ENCODE measurements at regions not wholly inside any gene's neighbourhood (a gene's known extent, or its start where the extent isn't known, plus 50 kb on each side); places are given as distances from the start of the nearest gene placed in this dataset.

GRCh38 chr3:180321534-180321933 is 280.4 kb upstream of the TTC14 start:
- Histone ChIP-seq H3K9me3 (ENCODE audit: control insufficient read depth, insufficient read depth, low read length) (no peaks in the 10 kb centered on the region), H3K4me3 (ENCODE audit: low read depth, low read length) (no peak overlapping the region), H3K36me3 (ENCODE audit: control insufficient read depth, insufficient read depth, low read length) (no peaks in the 10 kb centered on the region), H3K27me3 (ENCODE audit: control insufficient read depth, insufficient read depth, low read length) (no peaks in the 10 kb centered on the region), H3K4me1 (ENCODE audit: control insufficient read depth, insufficient read depth, low read length) (no peaks in the 10 kb centered on the region), H3K27ac (ENCODE audit: low read depth, low read length) (no peak overlapping the region)
- DNase-seq (ENCODE audit: low read depth in 4 of 6, low spot score in 6 of 6), result no peak

- WGBS (ENCODE audit: insufficient coverage), result 100% methylated on average over 7 of the region's 12 CpGs
- no peaks in the 10 kb centered on the region for H3K9me3 ChIP-seq (ENCODE audit: control insufficient read depth, insufficient read depth, low read length)
- no peak overlapping the region for H3K27ac ChIP-seq (ENCODE audit: low read depth, low read length)
- no peaks in the 10 kb centered on the region for H3K27me3 ChIP-seq (ENCODE audit: control insufficient read depth, insufficient read depth, low read length)
- H3K36me3 ChIP-seq (ENCODE audit: control insufficient read depth, insufficient read depth, low read length), result no peaks in the 10 kb centered on the region
- H3K4me3 ChIP-seq (ENCODE audit: low read depth, low read length), result no peak overlapping the region
- no peaks in the 10 kb centered on the region for H3K4me1 ChIP-seq (ENCODE audit: control insufficient read depth, insufficient read depth, low read length)
- DNase-seq (ENCODE audit: low read depth in 4 of 6, low spot score in 6 of 6), result no peak
These were observed 279.1 kb upstream of the TTC14 start for GRCh38 chr3:180322829-180323228.

DNA sequence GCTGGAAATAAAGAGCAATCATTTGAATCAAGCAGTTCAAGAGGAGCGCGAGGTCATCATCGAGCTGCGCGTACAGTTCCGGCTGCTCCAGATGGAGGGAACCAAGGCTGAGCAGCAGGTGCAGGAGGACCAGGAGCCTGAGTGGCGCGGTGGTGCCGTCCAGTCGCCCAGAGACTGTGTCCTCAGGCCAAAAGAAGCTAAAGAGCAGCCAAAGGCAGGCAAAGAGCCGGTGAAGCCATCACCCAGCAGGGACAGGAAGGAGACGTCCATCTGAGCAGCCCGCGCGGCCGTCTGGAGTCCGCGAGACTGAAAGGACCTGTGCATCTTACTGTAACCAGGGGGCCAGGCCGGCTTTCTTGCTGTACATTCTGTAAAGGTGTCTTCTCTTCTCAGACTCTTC is 277.2 kb upstream of the TTC14 start:
- no peak overlapping the region for H3K4me3 ChIP-seq (ENCODE audit: low read depth, low read length)
- H3K4me1 ChIP-seq (ENCODE audit: control insufficient read depth, insufficient read depth, low read length), result no peaks in the 10 kb centered on the region
- no peaks in the 10 kb centered on the region for H3K36me3 ChIP-seq (ENCODE audit: control insufficient read depth, insufficient read depth, low read length)
- no peak overlapping the region for H3K27ac ChIP-seq (ENCODE audit: low read depth, low read length)
- 97% methylated on average over 19 of the region's 19 CpGs for WGBS (ENCODE audit: insufficient coverage)
- H3K27me3 ChIP-seq (ENCODE audit: control insufficient read depth, insufficient read depth, low read length), result no peaks in the 10 kb centered on the region
- DNase-seq (ENCODE audit: low read depth in 4 of 6, low spot score in 6 of 6), result no peak
- no peaks in the 10 kb centered on the region for H3K9me3 ChIP-seq (ENCODE audit: control insufficient read depth, insufficient read depth, low read length)

DNA sequence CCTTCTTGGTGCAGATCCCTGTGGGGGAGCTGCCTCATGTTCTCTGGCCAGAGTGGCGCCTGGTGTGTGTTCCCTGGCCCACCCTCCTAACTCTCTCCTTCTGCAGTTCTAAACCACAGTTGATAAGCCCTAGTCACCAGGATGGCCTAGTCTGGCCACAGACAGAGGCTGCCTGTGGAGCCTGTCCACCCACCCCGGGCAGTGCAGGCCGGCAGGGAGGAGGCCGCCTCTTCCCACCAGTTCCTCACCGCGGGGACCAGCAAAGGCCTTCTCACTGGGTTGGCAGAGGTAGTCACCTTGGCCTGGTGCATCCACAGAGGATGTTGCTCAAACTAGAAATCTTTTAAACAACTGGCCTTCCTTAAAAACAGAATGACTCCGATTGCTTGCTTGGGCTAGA is 276.4 kb upstream of the TTC14 start:
- Histone ChIP-seq H3K4me3 (ENCODE audit: low read depth, low read length) (no peak overlapping the region), H3K27me3 (ENCODE audit: control insufficient read depth, insufficient read depth, low read length) (no peaks in the 10 kb centered on the region), H3K9me3 (ENCODE audit: control insufficient read depth, insufficient read depth, low read length) (no peaks in the 10 kb centered on the region), H3K4me1 (ENCODE audit: control insufficient read depth, insufficient read depth, low read length) (no peaks in the 10 kb centered on the region), H3K36me3 (ENCODE audit: control insufficient read depth, insufficient read depth, low read length) (no peaks in the 10 kb centered on the region), H3K27ac (ENCODE audit: low read depth, low read length) (no peak overlapping the region)
- DNase-seq (ENCODE audit: low read depth in 4 of 6, low spot score in 6 of 6), result no peak
- 95% methylated on average over 6 of the region's 7 CpGs for WGBS (ENCODE audit: insufficient coverage)

DNA sequence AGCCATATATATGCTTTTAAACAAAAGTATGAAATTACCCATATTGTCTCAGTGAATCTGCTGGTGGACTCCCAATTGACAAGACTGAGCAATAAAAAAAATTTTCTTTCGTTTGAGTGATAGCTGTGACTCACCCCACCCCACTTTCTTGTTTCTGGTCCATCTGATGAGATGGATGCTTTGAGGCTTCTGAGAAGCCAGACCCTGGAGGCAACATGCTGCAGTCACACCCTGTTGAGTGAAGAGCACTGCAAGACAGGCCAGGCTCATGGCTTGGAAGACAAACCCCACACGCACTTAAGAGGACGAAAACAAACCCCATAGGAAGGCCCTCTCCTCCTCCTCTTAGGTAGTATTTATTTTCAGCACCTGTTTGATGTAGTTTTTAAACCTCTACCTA is 276.0 kb upstream of the TTC14 start:
- Histone ChIP-seq H3K36me3 (ENCODE audit: control insufficient read depth, insufficient read depth, low read length) (no peaks in the 10 kb centered on the region), H3K9me3 (ENCODE audit: control insufficient read depth, insufficient read depth, low read length) (no peaks in the 10 kb centered on the region), H3K27ac (ENCODE audit: low read depth, low read length) (no peak overlapping the region), H3K27me3 (ENCODE audit: control insufficient read depth, insufficient read depth, low read length) (no peaks in the 10 kb centered on the region), H3K4me3 (ENCODE audit: low read depth, low read length) (no peak overlapping the region), H3K4me1 (ENCODE audit: control insufficient read depth, insufficient read depth, low read length) (no peaks in the 10 kb centered on the region)
- no peak for DNase-seq (ENCODE audit: low read depth in 4 of 6, low spot score in 6 of 6)
- no CpG with 5 or more reads among the region's 3 CpGs for WGBS (ENCODE audit: insufficient coverage)

DNA sequence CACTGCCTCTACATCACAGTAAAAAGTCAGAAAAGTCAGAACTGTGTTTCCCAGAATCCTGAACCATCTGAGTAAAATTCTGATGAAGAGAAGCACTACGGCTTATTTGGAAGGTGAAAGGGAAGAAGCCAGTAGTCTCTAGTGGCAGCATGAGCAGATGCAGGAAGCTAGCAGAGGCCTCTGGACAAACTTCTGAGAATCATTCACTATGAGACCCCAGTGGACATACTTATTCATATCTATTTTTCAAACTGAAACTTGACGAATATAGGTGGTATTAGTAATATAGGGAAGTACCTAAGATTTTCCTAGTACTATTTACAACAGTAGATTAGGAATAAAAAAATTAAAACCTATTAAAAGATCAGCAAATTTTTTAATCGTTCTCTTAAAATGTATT is 272.8 kb upstream of the TTC14 start:
- Histone ChIP-seq H3K4me1 (ENCODE audit: control insufficient read depth, insufficient read depth, low read length) (no peaks in the 10 kb centered on the region), H3K27ac (ENCODE audit: low read depth, low read length) (no peak overlapping the region), H3K4me3 (ENCODE audit: low read depth, low read length) (no peak overlapping the region), H3K36me3 (ENCODE audit: control insufficient read depth, insufficient read depth, low read length) (no peaks in the 10 kb centered on the region), H3K9me3 (ENCODE audit: control insufficient read depth, insufficient read depth, low read length) (no peaks in the 10 kb centered on the region), H3K27me3 (ENCODE audit: control insufficient read depth, insufficient read depth, low read length) (no peaks in the 10 kb centered on the region)
- no peak for DNase-seq (ENCODE audit: low read depth in 4 of 6, low spot score in 6 of 6)
- WGBS (ENCODE audit: insufficient coverage), result 33% methylated on average over 1 of the region's 3 CpGs

DNA sequence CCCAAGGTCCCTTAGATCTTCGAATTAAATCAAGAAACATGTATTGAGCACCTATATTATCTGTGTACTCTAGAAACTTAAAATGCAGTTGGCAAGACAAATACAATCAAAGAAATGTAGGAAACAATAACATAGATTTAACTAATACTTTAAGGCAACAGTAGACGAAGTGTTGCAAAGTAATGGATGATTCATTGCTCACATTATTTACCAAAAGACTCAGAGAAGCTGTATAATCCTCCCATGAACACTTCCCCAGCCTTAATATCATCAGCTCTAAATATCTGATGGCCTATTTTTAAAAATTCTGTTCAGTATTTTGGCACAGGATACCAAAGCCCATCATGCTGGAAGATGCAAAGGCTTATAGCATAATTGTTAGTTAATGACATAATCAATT is 272.1 kb upstream of the TTC14 start:
- DNase-seq (ENCODE audit: low read depth in 4 of 6, low spot score in 6 of 6), result no peak
- H3K27me3 ChIP-seq (ENCODE audit: control insufficient read depth, insufficient read depth, low read length), result no peaks in the 10 kb centered on the region
- no peaks in the 10 kb centered on the region for H3K36me3 ChIP-seq (ENCODE audit: control insufficient read depth, insufficient read depth, low read length)
- H3K9me3 ChIP-seq (ENCODE audit: control insufficient read depth, insufficient read depth, low read length), result no peaks in the 10 kb centered on the region
- no peak overlapping the region for H3K4me3 ChIP-seq (ENCODE audit: low read depth, low read length)
- no peak overlapping the region for H3K27ac ChIP-seq (ENCODE audit: low read depth, low read length)
- WGBS (ENCODE audit: insufficient coverage), result no CpG with 5 or more reads among the region's 2 CpGs
- H3K4me1 ChIP-seq (ENCODE audit: control insufficient read depth, insufficient read depth, low read length), result no peaks in the 10 kb centered on the region

DNA sequence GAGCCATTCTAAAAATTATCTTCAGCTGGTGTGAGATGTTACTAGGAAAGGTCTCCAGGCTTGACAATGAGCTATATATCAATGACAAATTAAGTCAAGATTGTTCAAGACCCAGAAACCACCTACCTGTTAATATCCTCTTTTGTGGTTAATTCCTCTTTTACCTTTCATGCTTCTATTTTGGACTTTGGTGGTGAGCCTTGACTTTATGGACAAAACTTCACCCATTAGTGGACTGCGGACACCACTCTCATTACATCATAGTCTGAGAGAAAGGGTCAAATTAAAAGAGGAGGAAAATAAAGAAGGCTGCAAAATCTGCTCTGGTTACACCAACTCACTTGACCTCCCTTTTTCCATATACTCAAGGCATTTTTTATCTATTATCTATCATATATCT is 271.5 kb upstream of the TTC14 start:
- H3K4me1 ChIP-seq (ENCODE audit: control insufficient read depth, insufficient read depth, low read length), result no peaks in the 10 kb centered on the region
- no peak overlapping the region for H3K4me3 ChIP-seq (ENCODE audit: low read depth, low read length)
- WGBS (ENCODE audit: insufficient coverage), result no CpG with 5 or more reads among the region's 1 CpG
- DNase-seq (ENCODE audit: low read depth in 4 of 6, low spot score in 6 of 6), result no peak
- no peaks in the 10 kb centered on the region for H3K27me3 ChIP-seq (ENCODE audit: control insufficient read depth, insufficient read depth, low read length)
- H3K27ac ChIP-seq (ENCODE audit: low read depth, low read length), result no peak overlapping the region
- no peaks in the 10 kb centered on the region for H3K36me3 ChIP-seq (ENCODE audit: control insufficient read depth, insufficient read depth, low read length)
- no peaks in the 10 kb centered on the region for H3K9me3 ChIP-seq (ENCODE audit: control insufficient read depth, insufficient read depth, low read length)

GRCh38 chr3:180332608-180333007 is 269.4 kb upstream of the TTC14 start:
- DNase-seq (ENCODE audit: low read depth in 4 of 6, low spot score in 6 of 6), result no peak
- Histone ChIP-seq H3K36me3 (ENCODE audit: control insufficient read depth, insufficient read depth, low read length) (no peaks in the 10 kb centered on the region), H3K4me1 (ENCODE audit: control insufficient read depth, insufficient read depth, low read length) (no peaks in the 10 kb centered on the region), H3K27me3 (ENCODE audit: control insufficient read depth, insufficient read depth, low read length) (no peaks in the 10 kb centered on the region), H3K4me3 (ENCODE audit: low read depth, low read length) (no peak overlapping the region), H3K27ac (ENCODE audit: low read depth, low read length) (no peak overlapping the region), H3K9me3 (ENCODE audit: control insufficient read depth, insufficient read depth, low read length) (no peaks in the 10 kb centered on the region)
- no CpG with 5 or more reads among the region's 4 CpGs for WGBS (ENCODE audit: insufficient coverage)

- peak in 1 of 6 donors; percentile 14 for DNase-seq (ENCODE audit: low read depth in 4 of 6, low spot score in 6 of 6)
- Histone ChIP-seq H3K27me3 (ENCODE audit: control insufficient read depth, insufficient read depth, low read length) (no peaks in the 10 kb centered on the region), H3K4me3 (ENCODE audit: low read depth, low read length) (no peak overlapping the region), H3K36me3 (ENCODE audit: control insufficient read depth, insufficient read depth, low read length) (no peaks in the 10 kb centered on the region), H3K9me3 (ENCODE audit: control insufficient read depth, insufficient read depth, low read length) (no peaks in the 10 kb centered on the region), H3K4me1 (ENCODE audit: control insufficient read depth, insufficient read depth, low read length) (no peaks in the 10 kb centered on the region), H3K27ac (ENCODE audit: low read depth, low read length) (no peak overlapping the region)
- 48% methylated on average over 2 of the region's 3 CpGs for WGBS (ENCODE audit: insufficient coverage)
These were observed 266.9 kb upstream of the TTC14 start for GRCh38 chr3:180335050-180335449.
